ENCODE measurements at regions not wholly inside any gene's neighbourhood (a gene's known extent, or its start where the extent isn't known, plus 50 kb on each side); places are given as distances from the start of the nearest gene placed in this dataset.
"Not testable (repeated sequence)": the region's sequence is repeated elsewhere in the genome, so short reads cannot be mapped to it uniquely, and the experiment has no call there.

DNA sequence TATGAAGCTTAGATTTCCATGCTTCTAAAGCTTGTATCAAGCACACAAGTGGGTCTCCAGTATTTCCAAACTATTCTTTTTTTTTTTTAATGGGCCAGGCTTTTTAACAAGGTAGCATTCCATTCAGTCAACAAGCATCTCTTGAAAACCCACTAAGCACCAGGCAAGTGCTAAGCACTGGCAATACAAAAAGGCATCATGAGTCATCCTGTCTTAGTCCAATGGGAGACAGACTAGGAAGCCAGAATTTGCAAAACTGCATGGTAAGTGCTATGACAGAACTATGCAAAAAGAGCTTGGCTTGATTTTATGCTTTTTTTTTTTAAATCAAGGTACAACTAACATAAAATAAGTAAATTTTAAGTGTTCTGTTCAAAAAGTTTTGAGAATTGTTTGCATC is 109.3 kb upstream of the DST start:
- DNase-seq (ENCODE audit: low read depth in 3 of 3, low spot score in 2 of 3): no peak

DNA sequence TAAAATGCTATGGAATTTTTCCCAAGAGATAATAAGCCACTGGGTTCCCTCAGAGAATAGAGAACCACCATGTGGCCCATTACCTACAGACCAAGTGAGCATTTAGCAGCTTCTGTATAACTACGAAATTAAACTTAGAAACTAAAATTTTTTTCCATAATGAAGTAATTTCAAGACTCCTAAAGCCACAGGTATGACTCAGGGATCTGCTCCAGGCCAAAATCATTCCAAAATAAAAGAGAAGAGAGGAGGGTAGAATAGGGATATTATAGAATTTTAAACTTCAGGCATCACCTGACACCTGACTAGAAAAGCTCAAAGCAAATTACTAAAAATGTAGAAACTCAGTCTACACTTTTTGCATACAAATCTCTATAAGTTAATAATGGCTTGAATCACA is 108.9 kb upstream of the DST start:
- no peak for DNase-seq (ENCODE audit: low read depth in 3 of 3, low spot score in 2 of 3)

DNA sequence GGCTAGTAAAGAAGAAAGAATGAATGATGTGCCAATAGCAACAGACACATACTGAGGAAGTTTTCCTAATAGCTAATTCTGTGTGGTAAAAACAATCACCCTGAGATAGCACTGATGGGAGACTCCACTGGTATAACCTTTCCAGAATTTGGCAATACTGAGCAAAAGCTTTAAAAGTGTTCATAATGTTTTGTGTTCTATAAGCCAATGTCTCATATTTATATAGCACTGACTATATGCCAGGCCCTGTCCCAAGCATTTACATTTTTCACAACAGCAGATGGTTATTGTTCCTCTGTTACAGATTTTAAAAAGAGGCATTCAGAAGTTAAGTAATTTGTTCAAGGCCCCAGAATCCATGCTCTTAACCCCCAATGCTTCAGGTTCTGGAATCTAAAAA is 108.0 kb upstream of the DST start:
- DNase-seq (ENCODE audit: low read depth in 3 of 3, low spot score in 2 of 3): no peak

DNA sequence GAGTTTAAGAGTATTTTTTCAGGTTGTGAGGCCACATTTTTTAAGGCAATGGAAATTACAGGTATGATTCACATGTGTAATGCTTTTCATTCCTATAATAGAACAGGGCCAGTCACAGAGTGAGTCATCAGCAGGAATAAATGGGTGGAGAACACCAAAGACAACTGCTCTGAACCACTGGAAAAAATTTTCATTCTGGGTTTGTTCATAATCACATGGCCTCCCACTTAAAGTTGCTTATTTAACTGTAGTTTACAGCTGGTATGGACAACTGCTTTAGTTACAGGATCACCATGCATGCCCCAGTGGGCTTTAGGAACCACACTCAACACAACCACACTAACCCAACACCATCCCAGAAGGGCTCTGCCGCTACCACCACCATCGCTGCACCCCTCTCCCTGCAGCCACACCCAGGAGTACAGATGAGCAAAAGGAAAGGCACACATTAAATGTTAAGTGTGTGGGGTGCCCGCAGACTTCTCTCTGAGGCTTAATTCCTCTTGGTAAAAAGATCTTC is 107.0 kb upstream of the DST start:
- DNase-seq (ENCODE audit: low read depth in 3 of 3, low spot score in 2 of 3): no peak

DNA sequence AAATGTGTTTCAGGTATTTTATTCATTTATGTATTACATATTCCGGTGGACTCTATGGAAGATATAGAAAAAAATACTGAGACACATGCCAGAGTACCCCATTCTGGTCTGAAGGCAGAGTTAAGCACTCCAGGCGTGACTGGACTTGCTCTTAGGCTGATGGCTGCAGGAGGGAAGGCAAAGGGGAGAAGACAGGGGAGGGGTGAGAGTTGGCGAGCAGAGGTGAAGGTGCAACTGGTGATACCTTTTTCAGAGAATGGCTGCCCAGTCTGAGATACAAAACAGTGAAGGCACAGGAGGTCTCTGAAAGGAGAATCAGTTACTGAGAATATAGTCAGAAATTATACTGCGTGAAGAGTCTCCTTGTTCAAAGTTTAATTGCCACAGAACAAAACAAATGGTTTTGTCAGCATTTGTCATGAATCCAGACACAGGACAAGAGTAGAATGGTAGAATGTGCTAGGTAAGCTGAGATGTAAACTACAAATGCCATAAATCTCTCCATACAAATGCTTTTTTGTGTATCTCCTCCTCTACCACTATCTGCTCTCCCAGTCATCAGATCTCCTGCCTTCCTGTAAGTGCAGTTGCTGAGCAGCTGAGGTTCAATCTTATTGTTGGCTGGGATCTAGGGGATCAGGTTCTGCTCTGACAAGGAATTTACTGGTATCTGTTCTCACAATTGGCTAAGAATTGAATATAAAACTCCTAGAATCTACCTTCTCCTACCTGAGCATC is 104.2 kb upstream of the DST start:
- DNase-seq (ENCODE audit: low read depth in 3 of 3, low spot score in 2 of 3): no peak

DNA sequence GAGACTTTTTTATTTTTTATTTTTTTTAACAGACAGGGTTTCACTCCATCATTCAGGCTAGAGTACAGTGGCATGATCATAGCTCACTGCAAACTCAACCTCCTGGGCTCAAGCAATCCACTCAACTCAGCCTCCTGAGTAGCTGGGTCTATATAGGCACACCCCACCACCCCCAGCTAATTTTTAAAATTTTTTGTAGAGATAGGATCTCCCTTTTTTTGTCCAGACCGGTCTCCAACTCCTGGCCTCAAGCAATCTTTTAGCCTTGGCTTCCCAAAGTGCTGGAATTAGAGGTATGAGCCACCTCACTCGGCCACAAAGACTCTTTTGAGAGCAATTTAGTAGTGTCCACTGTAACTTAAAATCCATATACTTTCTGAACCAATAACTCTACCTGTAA is 103.3 kb upstream of the DST start:
- DNase-seq (ENCODE audit: low read depth in 3 of 3, low spot score in 2 of 3): no peak

DNA sequence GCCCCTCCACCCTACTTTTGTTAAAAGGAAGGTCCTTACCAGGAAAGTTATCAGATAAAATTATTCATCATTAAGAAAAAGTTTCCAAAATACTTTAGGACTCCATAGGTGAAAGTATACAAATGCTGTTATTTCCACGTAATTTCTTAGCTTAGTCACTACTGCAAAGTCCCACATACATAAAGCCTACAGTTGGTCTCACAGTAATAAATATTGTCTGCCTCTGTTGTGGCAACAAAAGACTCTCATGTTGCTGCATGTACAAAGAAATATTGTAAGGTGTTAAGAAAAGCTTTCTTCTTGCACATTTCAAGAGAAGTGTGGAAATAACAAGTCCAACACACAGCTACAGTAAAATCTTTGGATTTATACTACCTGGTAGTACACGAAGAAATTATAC is 102.4 kb upstream of the DST start:
- no peak for DNase-seq (ENCODE audit: low read depth in 3 of 3, low spot score in 2 of 3)

DNA sequence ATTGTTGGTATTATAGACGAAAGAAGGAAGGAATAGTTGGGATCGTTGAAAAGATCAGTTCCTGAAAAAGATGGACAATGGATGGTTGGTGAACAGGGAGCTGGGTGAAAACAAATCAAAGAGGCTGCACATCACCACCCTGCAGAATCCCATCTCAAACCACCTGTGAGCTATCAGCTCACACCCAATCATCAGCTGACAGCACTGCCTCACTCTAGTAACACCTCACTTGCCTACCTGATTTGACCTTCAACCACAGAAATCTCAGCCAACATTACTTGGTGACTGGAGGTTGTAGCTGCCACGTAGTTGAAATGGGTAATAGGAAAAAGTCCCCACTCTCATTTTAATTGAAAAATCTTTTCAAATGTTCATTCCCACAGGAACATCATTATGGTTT is 101.8 kb upstream of the DST start:
- DNase-seq (ENCODE audit: low read depth in 3 of 3, low spot score in 2 of 3): no peak

DNA sequence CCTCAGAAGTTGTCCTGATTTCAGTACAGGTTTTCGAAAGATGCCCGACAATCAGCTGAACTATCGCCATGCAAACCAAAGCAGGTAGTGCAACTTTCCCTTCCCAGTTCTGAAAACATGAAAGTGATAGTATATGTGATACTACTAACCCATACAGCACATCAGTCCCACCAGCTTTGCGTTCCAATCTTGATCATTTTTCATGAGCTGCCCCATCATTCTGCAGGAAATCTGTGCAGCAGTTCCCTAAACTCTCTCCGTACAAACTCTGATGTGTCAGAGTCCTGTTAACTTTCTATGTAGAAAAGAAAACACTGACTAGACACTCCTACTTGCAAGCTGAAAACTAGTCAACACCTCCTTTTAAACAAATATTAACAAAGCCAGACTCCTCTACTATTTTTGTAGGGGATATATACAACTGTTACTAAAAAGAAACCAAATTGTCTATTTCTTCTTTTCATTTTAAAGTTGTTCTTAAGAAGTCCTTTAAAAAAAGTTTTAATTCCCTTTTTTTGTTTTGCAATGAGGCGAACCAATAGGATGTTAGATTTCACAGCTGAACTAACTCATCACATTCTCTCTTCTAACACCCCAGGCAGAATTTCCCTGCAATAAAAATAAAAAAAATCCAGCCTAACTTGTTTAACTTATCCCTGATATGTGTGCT is 99.6 kb upstream of the DST start:
- no peak for DNase-seq (ENCODE audit: low read depth in 3 of 3, low spot score in 2 of 3)

DNA sequence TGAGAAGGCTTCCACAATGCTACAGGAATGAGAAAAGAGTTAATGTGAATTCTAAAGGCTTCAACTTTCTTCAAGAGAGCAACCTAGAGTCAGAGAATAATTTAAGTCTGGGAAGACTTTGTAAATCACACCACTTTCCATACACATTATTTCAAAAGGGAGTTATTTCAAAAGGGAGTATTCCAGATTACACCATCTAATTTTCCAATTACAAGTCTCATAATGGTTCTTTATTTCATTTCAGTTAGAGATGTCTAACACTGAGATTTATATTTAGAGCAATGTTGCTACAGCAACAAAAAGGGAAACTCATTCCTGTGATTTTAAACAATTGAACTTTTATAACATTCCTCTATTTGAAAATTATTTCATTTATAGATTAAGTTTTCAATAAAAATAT is 98.8 kb upstream of the DST start:
- no peak for DNase-seq (ENCODE audit: low read depth in 3 of 3, low spot score in 2 of 3)

DNA sequence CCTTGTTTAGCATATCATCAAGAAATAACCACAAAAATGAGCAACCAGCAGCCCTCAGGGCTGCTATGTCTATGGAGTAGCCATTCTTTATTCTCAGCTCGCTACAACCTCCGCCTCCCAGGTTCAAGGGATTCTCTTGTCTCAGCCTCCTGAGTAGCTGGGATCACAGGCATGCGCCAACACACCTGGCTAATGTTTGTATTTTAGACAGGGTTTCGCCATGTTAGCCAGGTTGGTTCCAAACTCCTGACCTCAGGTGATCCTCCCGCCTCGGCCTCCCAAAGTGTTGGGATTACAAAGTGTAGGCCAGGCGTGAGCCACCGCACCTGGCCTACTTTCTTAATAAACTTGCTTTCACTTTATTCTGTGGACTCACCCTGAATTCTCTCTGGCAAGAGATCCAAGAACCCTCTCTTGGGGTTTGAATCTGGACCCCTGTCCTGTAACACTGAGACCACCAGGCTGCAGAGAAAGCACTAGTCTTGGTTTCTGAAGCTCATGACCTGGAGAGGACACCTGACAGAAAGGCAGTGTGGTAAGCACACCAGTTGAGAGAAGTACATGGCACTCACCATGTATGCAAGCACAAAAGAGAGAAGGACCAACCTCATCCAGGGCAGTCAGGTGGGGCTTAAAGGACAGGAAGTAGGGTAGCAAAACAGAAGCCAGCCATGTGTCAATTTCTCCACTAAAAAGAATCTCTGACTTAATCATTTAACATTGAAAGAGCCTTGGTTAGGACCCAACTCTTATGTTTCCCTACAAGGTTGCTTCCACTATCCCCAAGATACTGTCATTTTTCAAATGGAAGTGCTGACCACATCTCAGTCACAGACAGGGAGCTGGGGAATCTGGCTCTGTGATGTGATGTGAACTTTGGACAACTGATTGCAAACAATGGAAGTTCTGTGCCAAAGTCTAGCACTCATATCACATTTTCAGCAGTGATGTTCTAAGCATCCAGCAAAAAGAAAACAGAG is 97.4 kb upstream of the DST start:
- no peak for DNase-seq (ENCODE audit: low read depth in 3 of 3, low spot score in 2 of 3)

DNA sequence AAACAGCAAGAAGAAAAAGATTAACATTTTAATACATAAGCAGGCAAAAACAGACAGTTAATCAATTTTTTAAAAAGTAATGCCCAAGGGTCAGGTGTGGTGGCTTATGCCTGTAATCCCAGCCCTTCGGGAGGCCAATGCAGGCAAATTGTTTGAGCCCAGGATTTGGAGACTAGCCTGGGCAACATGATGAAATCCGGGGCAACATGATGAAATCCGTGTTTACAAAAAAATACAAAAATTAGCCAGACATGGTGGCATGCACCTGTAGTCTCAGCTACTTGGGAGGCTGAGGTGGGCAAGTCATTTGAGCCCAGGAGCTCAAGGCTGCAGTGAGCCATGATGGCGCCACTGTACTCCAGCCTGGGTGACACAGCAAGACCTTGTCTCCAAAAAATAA is 94.1 kb upstream of the DST start:
- DNase-seq (ENCODE audit: low read depth in 3 of 3, low spot score in 2 of 3): no peak

DNA sequence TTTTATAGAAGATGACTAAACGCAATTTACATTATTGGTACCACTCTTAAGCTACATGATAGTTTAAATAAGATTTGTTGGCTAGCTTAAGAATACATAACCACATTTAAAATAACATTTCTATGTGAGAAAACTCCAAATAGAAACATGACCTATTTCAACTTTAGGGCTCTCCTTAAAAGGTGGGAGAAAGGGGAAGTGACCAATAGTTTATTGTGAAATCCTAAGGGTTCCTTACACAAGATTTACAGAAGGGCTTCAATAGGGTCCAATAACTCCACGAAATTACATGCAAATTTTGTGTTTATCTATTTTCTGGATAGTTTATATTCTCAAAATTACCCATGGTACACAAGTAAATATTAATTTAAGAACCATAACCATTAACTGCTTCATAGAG is 91.6 kb upstream of the DST start:
- no peak for DNase-seq (ENCODE audit: low read depth in 3 of 3, low spot score in 2 of 3)

DNA sequence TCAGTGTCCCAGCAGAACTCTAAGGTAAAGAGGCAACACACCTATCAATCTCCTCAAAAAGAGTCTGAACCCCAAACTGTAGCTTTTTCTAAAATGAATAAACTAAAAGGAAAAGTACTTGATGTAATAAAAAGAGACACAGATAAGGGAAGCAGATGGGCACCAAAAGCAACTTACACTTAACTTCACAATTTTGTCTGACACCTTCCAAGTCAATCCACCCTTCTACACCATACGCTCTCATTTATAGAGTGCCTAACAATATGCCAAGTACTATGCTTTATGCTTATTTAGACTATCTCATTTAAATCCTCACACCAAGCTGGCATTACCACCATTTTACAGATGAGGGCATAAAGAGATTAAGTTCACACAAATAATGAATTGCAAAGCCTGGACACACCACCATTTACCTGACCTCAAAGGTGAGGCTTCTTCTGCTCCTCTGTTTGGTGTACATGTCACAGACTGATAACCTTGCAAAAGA is 90.6 kb upstream of the DST start:
- no peak for DNase-seq (ENCODE audit: low read depth in 3 of 3, low spot score in 2 of 3)

DNA sequence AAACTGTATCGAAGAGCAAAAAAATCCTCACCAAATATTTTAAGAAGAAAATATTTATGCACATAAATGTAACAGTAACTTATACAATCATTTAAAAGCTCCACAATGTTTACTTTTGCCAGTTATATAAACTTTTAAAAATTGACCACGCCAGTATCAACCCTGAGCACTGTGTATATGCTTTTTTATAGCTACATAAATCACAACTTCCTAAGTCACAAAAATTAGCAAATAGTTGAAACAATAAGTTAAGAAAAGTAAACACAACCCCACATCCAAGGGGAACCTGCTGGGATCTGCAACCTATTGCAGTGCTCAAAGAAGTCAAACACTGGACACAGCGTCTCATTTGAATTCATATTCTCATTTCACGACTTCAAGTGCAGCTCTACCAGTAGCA is 89.8 kb upstream of the DST start:
- no peak for DNase-seq (ENCODE audit: low read depth in 3 of 3, low spot score in 2 of 3)

DNA sequence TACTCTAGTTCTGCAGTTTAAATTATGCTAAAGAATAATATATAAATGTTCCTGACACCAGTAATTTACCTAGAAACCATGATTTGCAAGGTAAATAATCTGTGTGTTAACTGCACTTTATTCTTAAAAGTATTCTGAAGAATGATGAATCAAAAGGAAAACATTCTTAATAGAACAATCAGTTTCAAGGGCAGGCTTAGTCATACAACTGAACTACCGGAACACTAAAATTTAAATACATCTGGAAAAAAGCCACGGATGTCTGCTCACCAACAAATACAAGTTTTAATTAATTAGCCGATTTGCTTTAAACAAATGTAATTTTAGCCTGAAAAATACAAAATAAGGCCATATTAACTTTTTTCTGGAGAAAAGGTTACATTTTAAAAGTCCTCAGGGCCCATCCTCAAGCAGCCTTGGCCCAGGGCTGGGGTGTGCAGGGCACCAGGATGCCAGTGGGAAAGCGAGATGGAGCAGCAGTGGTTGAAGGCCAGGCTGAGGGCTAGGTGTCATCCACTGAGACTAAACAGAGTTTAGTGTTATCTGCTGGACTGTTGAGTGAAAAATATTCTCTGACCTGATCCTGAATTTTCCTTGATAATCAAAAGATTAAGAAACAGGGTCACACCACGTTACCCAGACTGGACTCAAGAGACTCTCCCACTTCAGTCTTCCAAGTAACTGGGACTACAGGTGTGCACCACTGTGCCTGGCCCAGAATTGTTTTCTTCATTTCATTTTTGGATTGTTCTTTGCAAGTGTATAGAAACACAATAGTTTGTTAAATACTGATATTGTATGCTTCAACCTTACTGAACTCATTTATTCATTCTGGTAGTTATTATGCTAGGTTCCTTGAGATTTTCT is 88.2 kb upstream of the DST start:
- DNase-seq (ENCODE audit: low read depth in 3 of 3, low spot score in 2 of 3): no peak

DNA sequence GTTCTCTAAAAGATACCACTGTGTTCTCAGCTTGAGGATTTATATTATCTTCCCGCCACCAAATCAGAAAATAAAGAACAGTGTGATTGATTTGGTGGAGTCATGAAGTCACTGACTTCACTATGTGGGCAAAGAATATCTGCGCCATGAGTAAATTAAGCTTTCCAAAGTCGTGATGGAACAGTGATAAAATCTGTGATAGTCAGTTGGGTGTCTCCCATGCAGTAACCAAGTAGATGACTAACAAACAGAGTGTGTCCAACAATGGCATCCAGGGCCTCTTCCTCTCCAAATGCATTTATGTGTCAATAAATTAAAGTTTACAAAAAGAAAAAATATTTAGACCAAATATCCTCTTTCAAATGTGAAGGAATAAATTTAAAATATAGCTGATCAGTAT is 87.0 kb upstream of the DST start:
- no peak for DNase-seq (ENCODE audit: low read depth in 3 of 3, low spot score in 2 of 3)

DNA sequence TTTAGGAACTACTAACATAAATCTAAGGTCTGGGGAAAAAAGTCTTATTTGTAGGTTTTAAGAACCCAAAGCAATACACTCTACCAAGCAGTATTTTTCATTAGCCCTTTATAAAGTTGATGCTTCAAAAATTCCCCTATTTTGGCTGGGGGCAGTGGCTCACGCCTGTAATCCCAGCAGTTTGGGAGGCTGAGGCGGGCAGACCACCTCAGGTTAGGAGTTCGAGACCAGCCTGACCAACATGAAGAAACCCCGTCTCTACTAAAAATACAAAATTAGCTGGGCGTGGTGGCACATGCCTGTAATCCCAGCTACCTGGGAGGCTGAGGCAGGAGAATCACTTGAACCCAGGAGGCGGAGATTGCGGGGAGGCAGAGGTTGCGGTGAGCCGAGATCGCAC is 86.5 kb upstream of the DST start:
- not testable (repeated sequence) for DNase-seq (ENCODE audit: low read depth in 3 of 3, low spot score in 2 of 3)

DNA sequence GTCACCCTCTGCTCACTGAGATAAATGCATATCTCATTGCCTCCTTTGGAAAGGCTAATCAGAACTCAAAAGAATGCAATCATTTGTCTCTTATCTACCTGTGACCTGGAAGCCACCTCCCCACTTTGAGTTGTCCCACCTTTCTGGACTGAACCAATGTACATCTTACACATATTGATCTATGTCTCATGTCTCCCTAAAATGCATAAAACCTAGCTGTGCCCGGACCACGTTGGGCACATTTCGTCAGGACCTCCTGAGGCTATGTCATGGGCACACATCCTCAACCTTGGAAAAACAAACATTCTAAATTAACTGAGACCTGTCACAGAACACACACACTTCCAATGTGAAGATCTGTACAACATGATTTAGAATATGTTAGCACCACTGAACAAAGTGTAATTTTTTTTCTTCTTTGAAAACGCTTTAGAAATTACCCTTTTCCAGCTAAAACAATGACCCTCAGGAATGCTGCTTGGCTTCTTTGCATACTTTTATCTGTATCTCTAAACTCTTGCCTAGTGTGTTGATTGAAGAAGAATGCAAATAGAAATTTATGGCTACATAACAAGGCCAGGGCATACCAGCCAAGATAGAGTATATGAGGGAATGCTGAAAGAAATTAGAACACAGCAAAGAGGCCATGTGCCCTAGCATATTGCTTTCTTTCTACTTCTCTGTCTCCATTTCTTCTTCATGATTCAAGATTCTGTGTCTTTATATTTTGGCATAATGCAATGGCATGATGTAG is 84.6 kb upstream of the DST start:
- DNase-seq (ENCODE audit: low read depth in 3 of 3, low spot score in 2 of 3): no peak

DNA sequence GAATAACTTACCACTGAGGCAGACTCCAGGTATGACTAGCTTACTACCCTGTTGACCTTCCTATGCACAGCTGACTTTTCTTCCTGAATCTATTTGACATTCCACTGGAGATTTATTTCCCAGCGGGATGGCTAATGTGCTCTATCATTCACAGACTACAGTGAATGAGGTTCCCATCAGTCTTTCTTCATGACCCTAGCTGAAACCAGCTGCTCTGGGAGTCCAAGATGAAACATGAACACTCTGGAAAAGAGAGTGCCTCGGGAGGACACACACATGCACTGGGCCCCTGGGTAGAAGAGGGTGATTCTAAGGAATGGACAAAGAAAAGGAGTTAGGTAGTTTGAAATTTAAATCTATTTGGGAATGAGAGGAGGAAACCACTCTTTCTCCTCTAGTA is 82.6 kb upstream of the DST start:
- DNase-seq (ENCODE audit: low read depth in 3 of 3, low spot score in 2 of 3): no peak

All from right renal cortex interstitium (tissue), 3 donors.